Smooth muscle cell (in vitro differentiated cells): ENCODE measurements at regions not wholly inside any gene's neighbourhood (a gene's known extent, or its start where the extent isn't known, plus 50 kb on each side); places are given as distances from the start of the nearest gene placed in this dataset.
"Not testable (repeated sequence)": the region's sequence is repeated elsewhere in the genome, so short reads cannot be mapped to it uniquely, and the experiment has no call there.

Source experiments
- DNase-seq: peaks from one replicate; lab custom pipeline; 2025; ENCODE audit not compliant: unreplicated experiment; lab: John Stamatoyannopoulos, UW
- H2AFZ ChIP-seq: fragments of 200-600 bp; sonication (generic); 2 replicates; pipeline ENCODE4 v1.6.0; 2016; ENCODE audit warnings: antibody characterized with exemption, low read depth, mild to moderate bottlenecking
- H3F3A ChIP-seq: fragments of 200-600 bp; sonication (generic); 2 replicates; pipeline ENCODE4 v1.6.0; 2017; ENCODE audit warnings: antibody characterized with exemption, low read depth
- H3K27ac ChIP-seq: fragments of 200-600 bp; sonication (generic); 2 replicates; pipeline ENCODE4 v1.5.1; 2016; ENCODE audit warnings: low read depth, mild to moderate bottlenecking
- H3K27me3 ChIP-seq: fragments of 200-600 bp; sonication (generic); 2 replicates; pipeline ENCODE4 v1.6.1; 2016; ENCODE audit warnings: low read depth, mild to moderate bottlenecking
- H3K36me3 ChIP-seq: fragments of 200-600 bp; sonication (generic); 2 replicates; pipeline ENCODE4 v1.5.1; 2016; ENCODE audit warnings: low read depth
- H3K4me1 ChIP-seq: fragments of 200-600 bp; sonication (generic); 2 replicates; pipeline ENCODE4 v1.5.1; 2016; ENCODE audit warnings: low read depth
- H3K4me2 ChIP-seq: fragments of 200-600 bp; sonication (generic); 2 replicates; pipeline ENCODE4 v1.6.0; 2016; ENCODE audit warnings: mild to moderate bottlenecking
- H3K4me3 ChIP-seq: fragments of 200-600 bp; sonication (generic); 2 replicates; pipeline ENCODE4 v1.5.1; 2016; ENCODE audit warnings: mild to moderate bottlenecking
- H3K79me2 ChIP-seq: fragments of 200-600 bp; sonication (generic); 2 replicates; pipeline ENCODE4 v1.6.0; 2016; ENCODE audit warnings: low read depth, mild to moderate bottlenecking
- H3K9ac ChIP-seq: fragments of 200-600 bp; sonication (generic); 2 replicates; pipeline ENCODE4 v1.6.0; 2016; ENCODE audit warnings: low read depth
- H3K9me3 ChIP-seq: fragments of 200-600 bp; sonication (generic); replicated peaks from 2 replicates; pipeline ENCODE4 v1.5.1; 2016; ENCODE audit warnings: low read depth
- H4K20me1 ChIP-seq: fragments of 200-600 bp; sonication (generic); 2 replicates; pipeline ENCODE4 v1.6.0; 2016; ENCODE audit warnings: low read depth
- WGBS: methylation state at CpG from one replicate; pipeline ENCODE4 v1.1.7; 2016; ENCODE audit warnings: low lambda C conversion rate; 5-methylcytosine and 5-hydroxymethylcytosine counted together
- small RNA-seq: library from RNA; depleted of rRNA; stranded (forward); fragments of <200 nt; gene quantifications from one replicate; pipeline ENCODE3, GENCODE V24; 2014

DNA sequence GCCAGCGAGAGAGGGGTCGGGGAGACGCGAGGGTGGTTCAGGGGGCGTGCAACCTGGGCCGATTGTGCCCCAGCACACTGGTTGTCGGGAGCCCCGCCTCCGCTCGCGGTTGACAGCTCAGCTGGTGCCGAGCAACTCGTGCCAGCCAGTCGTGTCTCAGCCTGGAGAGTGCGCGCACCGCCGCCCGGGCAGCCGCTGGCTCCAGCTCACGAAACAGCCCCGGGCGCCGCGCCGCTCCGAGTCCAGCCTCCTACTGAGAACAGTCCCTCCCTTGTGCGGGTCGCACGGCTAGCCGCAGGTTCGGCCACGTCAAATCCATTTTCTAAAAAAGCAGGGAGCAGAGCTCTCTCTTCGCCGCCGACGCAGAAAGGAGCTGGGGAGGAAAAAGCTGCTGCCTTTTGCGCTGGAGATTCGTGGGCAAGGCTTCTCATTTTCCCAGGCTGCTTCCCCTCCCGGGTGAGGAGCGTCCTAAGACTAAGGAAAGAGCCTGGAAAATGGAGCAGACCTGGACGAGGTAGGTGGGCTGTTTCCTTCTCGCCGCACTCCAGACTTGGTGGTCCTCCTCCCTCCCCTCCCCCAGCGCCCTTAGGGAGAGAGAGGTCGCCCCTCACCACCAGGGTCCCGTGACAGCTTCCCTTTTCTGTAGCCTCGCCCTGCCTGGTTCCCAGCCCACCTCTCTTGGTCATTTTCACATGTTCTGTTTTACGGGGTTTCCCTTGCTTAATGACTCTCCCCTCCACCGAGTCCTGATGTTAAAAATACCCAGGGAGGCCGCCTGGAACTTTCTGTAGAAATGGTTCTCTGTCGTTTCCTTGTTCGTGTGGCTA, 56.7 kb upstream of the SEC22B start:
- not testable (repeated sequence) for H3K9ac ChIP-seq, H3K27ac ChIP-seq, H3K79me2 ChIP-seq, H3K9me3 ChIP-seq, H3F3A ChIP-seq, DNase-seq, H3K4me3 ChIP-seq, H2AFZ ChIP-seq, H4K20me1 ChIP-seq, H3K27me3 ChIP-seq, H3K4me2 ChIP-seq, H3K4me1 ChIP-seq, H3K36me3 ChIP-seq
- WGBS = no CpG with 5 or more reads among the region's 53 CpGs

DNA sequence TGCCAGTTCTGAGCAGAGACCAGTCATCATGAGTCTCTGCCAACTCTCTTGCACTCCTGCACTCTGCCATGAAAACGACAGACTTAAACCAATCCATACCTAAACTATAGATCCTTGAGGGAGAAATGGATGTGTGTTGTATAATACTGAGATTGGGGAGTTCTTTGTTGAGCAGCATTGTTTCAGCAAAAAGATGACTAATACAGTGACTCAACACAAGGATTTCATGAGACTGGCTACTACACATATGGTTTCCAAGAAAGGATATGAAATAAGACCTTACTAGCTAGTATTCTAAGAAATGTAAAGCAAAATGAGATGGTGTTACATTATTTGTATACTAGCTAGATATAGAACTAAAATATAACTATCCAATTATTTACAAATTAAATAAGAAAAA, 53.5 kb upstream of the SEC22B start:
- H3K27me3 ChIP-seq, H3K9me3 ChIP-seq, H3K27ac ChIP-seq, H2AFZ ChIP-seq, H3K4me2 ChIP-seq, H4K20me1 ChIP-seq, H3K4me1 ChIP-seq, H3K4me3 ChIP-seq, H3K79me2 ChIP-seq, H3K9ac ChIP-seq, DNase-seq, H3F3A ChIP-seq, H3K36me3 ChIP-seq: not testable (repeated sequence)
- no CpG with 5 or more reads among the region's 1 CpG for whole genome bisulfite sequencing

Small RNA genes lying in the stretch of these regions (small RNA-seq; reads per million reads assigned to genes)
- 1.2 reads per million, percentile 34 among the genes with 10 or more reads in this experiment for gene RF00003
